H1 (cell line): ENCODE measurements at regions not wholly inside any gene's neighbourhood (a gene's known extent, or its start where the extent isn't known, plus 50 kb on each side); places are given as distances from the start of the nearest gene placed in this dataset.

Source experiments
- CTCF ChIA-PET: fragments of 300-600 bp; sonication (Branson Sonifier 250); formaldehyde crosslinking; loops from one replicate; lab custom pipeline; 2021; ENCODE audit not compliant: partially characterized antibody; lab: Charles Lee
- POLR2A ChIA-PET: fragments of 300-600 bp; sonication (Branson Sonifier 250); formaldehyde crosslinking; loops from one replicate; lab custom pipeline; 2021; ENCODE audit warnings: inconsistent platforms; ENCODE audit not compliant: partially characterized antibody; lab: Charles Lee
- DNase-seq, 2 experiments: peaks; one replicate each; pipeline versions ENCODE4 v3.0.0 to v3.0.0-alpha.2; 2010 to 2022; ENCODE audit warnings: low spot score in 2 of 2, low read depth in 1 of 2, mixed read lengths in 1 of 2
- FAIRE-seq: peaks from 2 replicates; lab custom pipeline; 2011; peaks lifted over from hg19 to GRCh38; lab: Jason Lieb, UNC
- H2AFZ ChIP-seq: 2 replicates; pipeline ENCODE4 v1.8.1; 2012; ENCODE audit warnings: low read length, inconsistent platforms
- H2AK5ac ChIP-seq: 2 replicates; pipeline ENCODE4 v1.6.1; 2013; ENCODE audit warnings: low read depth, low read length
- H2BK120ac ChIP-seq: replicated peaks from 2 replicates; pipeline ENCODE3; 2013; ENCODE audit warnings: low read depth, low read length, inconsistent platforms
- H2BK12ac ChIP-seq: 2 replicates; pipeline ENCODE4 v1.6.1; 2013; ENCODE audit warnings: low read depth, low read length
- H2BK15ac ChIP-seq: 2 replicates; pipeline ENCODE4 v1.6.1; 2013; ENCODE audit warnings: low read length
- H2BK20ac ChIP-seq: 2 replicates; pipeline ENCODE4 v1.6.1; 2013; ENCODE audit warnings: low read length
- H2BK5ac ChIP-seq: 2 replicates; pipeline ENCODE4 v1.6.1; 2013; ENCODE audit warnings: low read depth, low read length
- H3K14ac ChIP-seq: 2 replicates; pipeline ENCODE4 v1.6.1; 2013; ENCODE audit warnings: inconsistent platforms; ENCODE audit not compliant: insufficient read length
- H3K18ac ChIP-seq: 2 replicates; pipeline ENCODE4 v1.6.1; 2013; ENCODE audit warnings: low read length; ENCODE audit errors: extremely low read depth
- H3K23ac ChIP-seq: 2 replicates; pipeline ENCODE4 v1.6.1; 2013; ENCODE audit warnings: inconsistent platforms; ENCODE audit not compliant: insufficient read length
- H3K23me2 ChIP-seq: 2 replicates; pipeline ENCODE4 v1.6.1; 2013; ENCODE audit warnings: low read depth, low read length
- H3K27ac ChIP-seq: 2 replicates; pipeline ENCODE4 v1.6.1; 2011; ENCODE audit warnings: low read depth, low read length, inconsistent platforms
- H3K27me3 ChIP-seq, 4 experiments: replicated peaks in 1 of 4; 1 replicate in 1 of 4; 2 replicates in 3 of 4; pipeline versions ENCODE4 v1.6.1 to v1.8.1; 2011 to 2013; ENCODE audit warnings: low read length in 3 of 4, mild to moderate bottlenecking in 3 of 4, inconsistent platforms in 2 of 4, mixed read lengths in 2 of 4, moderate library complexity in 1 of 4; ENCODE audit not compliant: control insufficient read depth in 3 of 4, insufficient read depth in 3 of 4; ENCODE audit errors: extremely low read depth in 1 of 4
- H3K36me3 ChIP-seq, 4 experiments: 2 replicates each; pipeline versions ENCODE4 v1.6.1 to v1.8.1; 2011 to 2013; ENCODE audit warnings: mild to moderate bottlenecking in 4 of 4, low read length in 3 of 4, moderate library complexity in 2 of 4, control low read depth in 1 of 4, inconsistent platforms in 1 of 4; ENCODE audit not compliant: insufficient read depth in 4 of 4, control insufficient read depth in 2 of 4
- H3K4ac ChIP-seq: replicated peaks from 2 replicates; pipeline ENCODE3; 2013; ENCODE audit warnings: low read length, low read depth, mixed read lengths, inconsistent platforms; ENCODE audit not compliant: insufficient read length
- H3K4me1 ChIP-seq, 4 experiments: replicated peaks in 1 of 4; 1 replicate in 1 of 4; 2 replicates in 3 of 4; pipeline versions ENCODE4 v1.6.1 to v1.8.1; 2011 to 2013; ENCODE audit warnings: low read length in 3 of 4, inconsistent platforms in 2 of 4, mixed read lengths in 1 of 4; ENCODE audit not compliant: insufficient read depth in 4 of 4, control insufficient read depth in 3 of 4
- H3K4me2 ChIP-seq, 2 experiments: 2 replicates each; pipeline versions ENCODE4 v1.6.1 to v1.8.1; 2011 to 2013; ENCODE audit warnings: low read depth in 2 of 2, low read length in 2 of 2, control low read depth in 1 of 2, inconsistent platforms in 1 of 2, mild to moderate bottlenecking in 1 of 2; ENCODE audit not compliant: insufficient read depth in 1 of 2
- H3K4me3 ChIP-seq, 4 experiments: fragments of 200-600, 300-600 bp in 1 of 4; sonication (generic), shearing (Covaris generic), sonication (Bioruptor Twin) in 1 of 4; 2 replicates each; pipeline versions ENCODE4 v1.5.1 to v1.8.1; 2011 to 2016; ENCODE audit warnings: low read length in 4 of 4, low read depth in 3 of 4, control low read depth in 2 of 4, inconsistent platforms in 2 of 4, mild to moderate bottlenecking in 2 of 4, mixed read lengths in 1 of 4, moderate library complexity in 1 of 4; ENCODE audit not compliant: insufficient read depth in 2 of 4; ENCODE audit errors: extremely low read depth in 1 of 4
- H3K56ac ChIP-seq: replicated peaks from 2 replicates; pipeline ENCODE3; 2013; ENCODE audit warnings: low read depth, mild to moderate bottlenecking, mixed read lengths, low read length, inconsistent platforms; ENCODE audit not compliant: insufficient read length
- H3K79me1 ChIP-seq: 2 replicates; pipeline ENCODE4 v1.6.1; 2013; ENCODE audit warnings: low read depth, low read length, control low read depth
- H3K79me2 ChIP-seq, 2 experiments: 2 replicates each; pipeline versions ENCODE4 v1.6.1 to v1.8.1; 2012 to 2013; ENCODE audit warnings: low read length in 2 of 2, mild to moderate bottlenecking in 2 of 2, inconsistent platforms in 1 of 2; ENCODE audit not compliant: insufficient read depth in 2 of 2, control insufficient read depth in 1 of 2
- H3K9ac ChIP-seq, 4 experiments: replicated peaks in 1 of 4; 1 replicate in 1 of 4; 2 replicates in 3 of 4; pipeline versions ENCODE4 v1.6.1 to v1.8.1; 2011 to 2013; ENCODE audit warnings: low read depth in 3 of 4, low read length in 3 of 4, control low read depth in 2 of 4, mild to moderate bottlenecking in 2 of 4, moderate library complexity in 2 of 4, inconsistent platforms in 1 of 4; ENCODE audit errors: extremely low read depth in 1 of 4
- H3K9me3 ChIP-seq, 2 experiments: 2 replicates each; pipeline versions ENCODE4 v1.6.1 to v1.8.1; 2012 to 2013; ENCODE audit warnings: mild to moderate bottlenecking in 2 of 2, moderate library complexity in 2 of 2, control low read depth in 1 of 2, inconsistent platforms in 1 of 2, low read depth in 1 of 2, low read length in 1 of 2, mixed read lengths in 1 of 2; ENCODE audit not compliant: insufficient read depth in 2 of 2
- H4K20me1 ChIP-seq, 2 experiments: replicated peaks in 1 of 2; 2 replicates each; pipeline versions ENCODE3 to v1.8.1; 2011 to 2013; ENCODE audit warnings: inconsistent platforms in 2 of 2, low read length in 2 of 2, mild to moderate bottlenecking in 1 of 2; ENCODE audit not compliant: insufficient read depth in 2 of 2, control insufficient read depth in 1 of 2
- H4K5ac ChIP-seq: 2 replicates; pipeline ENCODE4 v1.6.1; 2013; ENCODE audit warnings: low read length, low read depth, mixed read lengths, inconsistent platforms; ENCODE audit not compliant: insufficient read length
- H4K8ac ChIP-seq: 2 replicates; pipeline ENCODE4 v1.8.0; 2013; ENCODE audit warnings: mild to moderate bottlenecking, moderate library complexity, low read length, inconsistent platforms; ENCODE audit not compliant: insufficient read depth; ENCODE audit errors: extremely low read depth
- H4K91ac ChIP-seq: replicated peaks from 2 replicates; pipeline ENCODE3; 2013; ENCODE audit warnings: low read length, mixed read lengths, inconsistent platforms; ENCODE audit not compliant: insufficient read length
- CHD1 ChIP-seq: IDR thresholded peaks from 2 replicates; pipeline ENCODE4 v1.6.1; 2012; ENCODE audit warnings: low read depth, low read length, improper control_type of control experiment
- EZH2 ChIP-seq: fragments of 200-600 bp; sonication (generic); IDR thresholded peaks from 2 replicates; pipeline ENCODE4 v1.7.1; 2012; ENCODE audit warnings: low read depth, mild to moderate bottlenecking, moderate library complexity, low read length, inconsistent platforms; ENCODE audit not compliant: severe bottlenecking
- GTF2F1 ChIP-seq: IDR thresholded peaks from 2 replicates; pipeline ENCODE4 v1.6.1; 2012; ENCODE audit warnings: low read depth, low read length, improper control_type of control experiment, borderline replicate concordance
- HDAC2 ChIP-seq, 2 experiments: fragments of 300-600 bp in 1 of 2; sonication (generic) in 1 of 2; IDR thresholded peaks; 2 replicates each; pipeline ENCODE4 v1.6.1; 2011 to 2012; ENCODE audit warnings: low read depth in 2 of 2, low read length in 2 of 2, mild to moderate bottlenecking in 2 of 2, moderate library complexity in 2 of 2, borderline replicate concordance in 1 of 2, inconsistent platforms in 1 of 2
- POLR2A ChIP-seq, 2 experiments: IDR thresholded peaks; 1 replicate in 1 of 2; 2 replicates in 1 of 2; pipeline ENCODE4 v1.6.1; 2011; ENCODE audit warnings: low read depth in 2 of 2, low read length in 2 of 2, mild to moderate bottlenecking in 2 of 2; ENCODE audit errors: control extremely low read depth in 1 of 2
- RFX5 ChIP-seq: IDR thresholded peaks from 2 replicates; pipeline ENCODE4 v1.6.1; 2011; ENCODE audit warnings: low read depth, low read length, improper control_type of control experiment, borderline replicate concordance
- SAP30 ChIP-seq: fragments of 300-600 bp; sonication (generic); IDR thresholded peaks from 2 replicates; pipeline ENCODE4 v1.7.1; 2012; ENCODE audit warnings: low read length, moderate library complexity, mild to moderate bottlenecking, inconsistent platforms; ENCODE audit not compliant: insufficient read depth, insufficient replicate concordance
- SP2 ChIP-seq: IDR thresholded peaks from 2 replicates; pipeline ENCODE4 v1.6.1; 2012; ENCODE audit warnings: mild to moderate bottlenecking, low read length, inconsistent platforms
- TAF7 ChIP-seq: optimal IDR thresholded peaks from 2 replicates; pipeline ENCODE3; 2011; ENCODE audit warnings: low read depth, mild to moderate bottlenecking, inconsistent platforms, low read length, moderate library complexity, borderline replicate concordance
- TEAD4 ChIP-seq: IDR thresholded peaks from 2 replicates; pipeline ENCODE4 v1.6.1; 2012; ENCODE audit warnings: low read depth, low read length, inconsistent platforms, mixed read lengths
- YY1 ChIP-seq: IDR thresholded peaks from 2 replicates; pipeline ENCODE4 v1.6.1; 2011; ENCODE audit warnings: low read depth, mild to moderate bottlenecking, low read length
- WGBS, 2 experiments: shearing (Covaris generic) in 1 of 2; methylation state at CpG; one replicate each; pipeline versions ENCODE4 v1.1.6 to v1.1.7; 2013 to 2015; ENCODE audit warnings: low lambda C conversion rate in 2 of 2, mixed read lengths in 2 of 2, inconsistent platforms in 1 of 2, low coverage in 1 of 2, missing lambda C conversion rate in 1 of 2; ENCODE audit not compliant: insufficient replicate concordance in 2 of 2, insufficient coverage in 1 of 2, insufficient read length in 1 of 2; ENCODE audit errors: extremely low coverage in 1 of 2, missing lambda C conversion rate in 1 of 2; 5-methylcytosine and 5-hydroxymethylcytosine counted together

GRCh38 chr1:200491103-200491502 is 81.3 kb upstream of the ZNF281 start:
- Histone ChIP-seq H3K27ac (no peak overlapping the region), H4K91ac (no peak overlapping the region), H2BK12ac (no peak overlapping the region), H3K36me3 (no peaks in the 10 kb centered on the region), H3K27me3 (no peaks in the 10 kb centered on the region), H3K56ac (no peak overlapping the region), H4K8ac (no peak overlapping the region), H3K79me1 (no peaks in the 10 kb centered on the region), H4K20me1 (no peaks in the 10 kb centered on the region), H2AK5ac (no peak overlapping the region), H3K23ac (no peak overlapping the region), H3K4me1 (0 out of 7 replicates have a peak, but pooled peaks cover 0 to 2% (median under 1%) of the 10 kb centered on the region in 4 experiments), H3K4me3 (no peak overlapping the region), H3K9me3 (no peaks in the 10 kb centered on the region), H3K4me2 (no peak overlapping the region), H3K4ac (no peak overlapping the region), H3K18ac (no peak overlapping the region), H2BK15ac (no peak overlapping the region), H2AFZ (no peak overlapping the region), H3K79me2 (no peaks in the 10 kb centered on the region), H2BK5ac (no peak overlapping the region), H4K5ac (no peak overlapping the region), H2BK120ac (no peak overlapping the region), H3K9ac (no peak overlapping the region), H2BK20ac (no peak overlapping the region), H3K14ac (no peak overlapping the region), H3K23me2 (no peaks in the 10 kb centered on the region)
- no peak for FAIRE-seq
- CTCF ChIA-PET: interaction anchor here (0.6 to 5.7 kb wide), 20 partner anchors 13 to 400 kb away, joined by 3 to 76 read pairs (median 3); no protein-coding TSS in a partner anchor
- POLR2A ChIA-PET: interaction anchor here (0.9 kb wide), 1 partner anchor 94 kb away, joined by 3 read pairs; no protein-coding TSS in a partner anchor
- no peak for DNase-seq
- 81% methylated on average over 2 of the region's 2 CpGs; no CpG with 5 or more reads in 1 of the 2 experiments for WGBS, 2 experiments
- TF ChIP-seq SAP30 (no peak), GTF2F1 (no peak), EZH2 (no peak), TAF7 (no peak), TEAD4 (no peak), YY1 (no peak), HDAC2 (IDR thresholded peaks at IDR 0.05; ENCODE audit: borderline replicate concordance in 1 of 2, low read depth in 2 of 2, low read length in 2 of 2) (no peak), CHD1 (no peak), POLR2A (IDR thresholded peaks at IDR 0.05; ENCODE audit: control extremely low read depth in 1 of 2, low read depth in 2 of 2, low read length in 2 of 2) (no peak), SP2 (no peak), RFX5 (no peak)
